ENCODE measurements at regions not wholly inside any gene's neighbourhood (a gene's known extent, or its start where the extent isn't known, plus 50 kb on each side); places are given as distances from the start of the nearest gene placed in this dataset.
"Not testable (repeated sequence)": the region's sequence is repeated elsewhere in the genome, so short reads cannot be mapped to it uniquely, and the experiment has no call there.

DNA sequence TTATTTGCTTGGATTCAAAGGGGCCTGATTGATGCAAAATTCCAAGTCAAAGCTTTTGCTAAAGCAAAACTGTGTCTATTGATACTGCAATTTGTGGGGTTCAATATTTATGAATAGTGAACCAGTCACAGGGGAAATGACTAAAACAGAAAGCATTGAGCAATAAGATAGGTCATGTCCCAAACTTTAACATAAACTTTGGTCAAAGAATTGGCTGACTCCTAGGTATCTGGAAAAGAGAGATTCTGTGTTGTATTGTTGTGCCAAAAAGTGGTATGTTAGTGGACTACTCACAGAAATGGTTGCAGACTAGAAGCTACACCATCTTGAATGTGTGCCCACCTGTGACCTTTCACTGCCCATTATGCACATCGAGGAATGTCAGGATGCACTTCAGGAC is 585.5 kb upstream of the RGMB start:
- no peak overlapping the region for H3K4me2 ChIP-seq (replicated peaks; ENCODE audit: extremely low read depth, low read length, poor library complexity, severe bottlenecking)
- intact Hi-C loops (cut with micrococcal nuclease): no loop called here
- no peak overlapping the region for H2AFZ ChIP-seq (ENCODE audit: insufficient read depth, low read depth, low read length, poor library complexity, severe bottlenecking)
- Mint-ChIP-seq H3K27ac (no peak overlapping the region), H3K9me3 (peaks cover 0 to 5% (median 2%) of the 10 kb centered on the region in 7 donors), H3K27me3 (ENCODE audit: low read depth in 3 of 3) (peaks cover 0 to 1% (median 0%) of the 10 kb centered on the region in 3 donors), H3K4me3 (no peak overlapping the region), H3K4me1 (no peaks in the 10 kb centered on the region), H3K36me3 (no peaks in the 10 kb centered on the region)
- H3K9me3 ChIP-seq (replicated peaks in 1 of 2; ENCODE audit: control insufficient read depth in 1 of 2, insufficient read depth in 1 of 2, low read length in 2 of 2): no peaks in the 10 kb centered on the region
- TF ChIP-seq CTCF (IDR thresholded peaks at IDR 0.05): no peak
- H4K20me1 ChIP-seq (ENCODE audit: insufficient read depth, low read length): no peaks in the 10 kb centered on the region
- no peaks in the 10 kb centered on the region for H3K4me1 ChIP-seq (ENCODE audit: control insufficient read depth in 1 of 2, insufficient read depth in 2 of 2, low read length in 2 of 2)
- H3K4me3 ChIP-seq (replicated peaks in 1 of 3; ENCODE audit: low read depth in 2 of 3, low read length in 3 of 3): no peak overlapping the region
- no CpG with 5 or more reads among the region's 1 CpG for WGBS (ENCODE audit: insufficient coverage)
- H3K27ac ChIP-seq (ENCODE audit: low read depth in 1 of 2, low read length in 2 of 2): no peak overlapping the region
- no peaks in the 10 kb centered on the region for H3K27me3 ChIP-seq (ENCODE audit: control insufficient read depth in 2 of 2, insufficient read depth in 2 of 2, low read length in 2 of 2)
- no peaks in the 10 kb centered on the region for H3K79me2 ChIP-seq (ENCODE audit: insufficient read depth, low read length)
- no peak for DNase-seq
- no peak overlapping the region for H3K9ac ChIP-seq (ENCODE audit: insufficient read depth, low read length, poor library complexity, severe bottlenecking)
- no peaks in the 10 kb centered on the region for H3K36me3 ChIP-seq (replicated peaks in 1 of 2; ENCODE audit: control insufficient read depth in 1 of 2, insufficient read depth in 2 of 2, low read length in 2 of 2)

DNA sequence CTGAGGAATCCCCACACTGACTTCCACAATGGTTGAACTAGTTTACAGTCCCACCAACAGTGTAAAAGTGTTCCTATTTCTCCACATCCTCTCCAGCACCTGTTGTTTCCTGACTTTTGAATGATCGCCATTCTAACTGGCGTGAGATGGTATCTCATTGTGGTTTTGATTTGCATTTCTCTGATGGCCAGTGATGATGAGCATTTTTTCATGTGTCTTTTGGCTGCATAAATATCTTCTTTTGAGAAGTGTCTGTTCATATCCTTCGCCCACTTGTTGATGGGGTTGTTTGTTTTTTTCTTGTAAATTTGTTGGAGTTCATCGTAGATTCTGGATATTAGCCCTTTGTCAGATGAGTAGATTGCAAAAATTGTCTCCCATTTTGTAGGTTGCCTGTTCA is 583.1 kb upstream of the RGMB start:
- H3K9me3 ChIP-seq (replicated peaks in 1 of 2; ENCODE audit: control insufficient read depth in 1 of 2, insufficient read depth in 1 of 2, low read length in 2 of 2); H3K79me2 ChIP-seq (ENCODE audit: insufficient read depth, low read length); H3K4me2 ChIP-seq (replicated peaks; ENCODE audit: extremely low read depth, low read length, poor library complexity, severe bottlenecking); H3K4me1 ChIP-seq (ENCODE audit: control insufficient read depth in 1 of 2, insufficient read depth in 2 of 2, low read length in 2 of 2); H3K9me3 Mint-ChIP-seq; H3K27me3 Mint-ChIP-seq (ENCODE audit: low read depth in 3 of 3); H3K9ac ChIP-seq (ENCODE audit: insufficient read depth, low read length, poor library complexity, severe bottlenecking); intact Hi-C loops (cut with micrococcal nuclease); H3K36me3 ChIP-seq (replicated peaks in 1 of 2; ENCODE audit: control insufficient read depth in 1 of 2, insufficient read depth in 2 of 2, low read length in 2 of 2); H3K27me3 ChIP-seq (ENCODE audit: control insufficient read depth in 2 of 2, insufficient read depth in 2 of 2, low read length in 2 of 2); H3K4me3 Mint-ChIP-seq; H3K27ac Mint-ChIP-seq; H3K36me3 Mint-ChIP-seq; H3K4me3 ChIP-seq (replicated peaks in 1 of 3; ENCODE audit: low read depth in 2 of 3, low read length in 3 of 3); H4K20me1 ChIP-seq (ENCODE audit: insufficient read depth, low read length); H3K4me1 Mint-ChIP-seq; DNase-seq; H2AFZ ChIP-seq (ENCODE audit: insufficient read depth, low read depth, low read length, poor library complexity, severe bottlenecking); H3K27ac ChIP-seq (ENCODE audit: low read depth in 1 of 2, low read length in 2 of 2): not testable (repeated sequence)
- no CpG with 5 or more reads among the region's 4 CpGs for WGBS (ENCODE audit: insufficient coverage)
